Gastrocnemius medialis (tissue), 4 donors: ENCODE measurements at regions not wholly inside any gene's neighbourhood (a gene's known extent, or its start where the extent isn't known, plus 50 kb on each side); places are given as distances from the start of the nearest gene placed in this dataset.

Experiments
- POLR2A ChIP-seq, 2 donors: fragments of 450-650 bp; IDR thresholded peaks; one replicate each; pipeline ENCODE4 v1.6.1; 2017; ENCODE audit warnings: antibody characterized with exemption in 2 of 2, mild to moderate bottlenecking in 2 of 2, moderate library complexity in 2 of 2
- TF ChIP-seq, protein P1 (sequence below), 5 experiments: fragments of 450-650 bp in 3 of 5; fragments of 200-600 bp in 2 of 5; sonication (generic) in 2 of 5; IDR thresholded peaks in 4 of 5; conservative IDR thresholded peaks in 1 of 5; 1 replicate in 4 of 5; 2 replicates in 1 of 5; pipeline ENCODE4 v1.5.1; 2016 to 2019; ENCODE audit warnings: antibody characterized with exemption in 5 of 5, mild to moderate bottlenecking in 3 of 5, moderate library complexity in 3 of 5

DNA sequence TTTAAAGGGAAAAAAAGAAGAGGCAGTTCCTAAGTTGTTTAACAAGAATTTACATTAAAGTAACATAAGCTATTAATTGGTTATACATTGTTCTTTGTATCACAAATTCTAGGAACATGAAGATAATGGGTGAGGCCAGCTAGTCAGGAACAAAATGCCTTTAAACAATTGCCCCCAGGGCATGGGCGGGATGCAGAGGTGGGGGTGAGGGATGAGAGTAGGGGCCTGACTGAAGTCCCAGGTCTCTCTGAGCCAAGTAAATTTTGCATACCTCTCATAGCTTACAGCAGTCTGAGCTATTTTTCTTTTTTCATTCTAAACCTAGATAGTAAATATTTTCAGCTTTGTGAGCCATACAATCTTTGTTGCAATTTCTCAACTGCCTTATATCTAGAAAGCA lies 77.8 kb upstream of the RNU6-1 start:
- TF ChIP-seq, protein P1, sequence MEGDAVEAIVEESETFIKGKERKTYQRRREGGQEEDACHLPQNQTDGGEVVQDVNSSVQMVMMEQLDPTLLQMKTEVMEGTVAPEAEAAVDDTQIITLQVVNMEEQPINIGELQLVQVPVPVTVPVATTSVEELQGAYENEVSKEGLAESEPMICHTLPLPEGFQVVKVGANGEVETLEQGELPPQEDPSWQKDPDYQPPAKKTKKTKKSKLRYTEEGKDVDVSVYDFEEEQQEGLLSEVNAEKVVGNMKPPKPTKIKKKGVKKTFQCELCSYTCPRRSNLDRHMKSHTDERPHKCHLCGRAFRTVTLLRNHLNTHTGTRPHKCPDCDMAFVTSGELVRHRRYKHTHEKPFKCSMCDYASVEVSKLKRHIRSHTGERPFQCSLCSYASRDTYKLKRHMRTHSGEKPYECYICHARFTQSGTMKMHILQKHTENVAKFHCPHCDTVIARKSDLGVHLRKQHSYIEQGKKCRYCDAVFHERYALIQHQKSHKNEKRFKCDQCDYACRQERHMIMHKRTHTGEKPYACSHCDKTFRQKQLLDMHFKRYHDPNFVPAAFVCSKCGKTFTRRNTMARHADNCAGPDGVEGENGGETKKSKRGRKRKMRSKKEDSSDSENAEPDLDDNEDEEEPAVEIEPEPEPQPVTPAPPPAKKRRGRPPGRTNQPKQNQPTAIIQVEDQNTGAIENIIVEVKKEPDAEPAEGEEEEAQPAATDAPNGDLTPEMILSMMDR (IDR thresholded peaks at IDR 0.05 in 4 of 5, conservative IDR thresholded peaks at IDR 0.05 in 1 of 5) = no peak
- TF ChIP-seq POLR2A (IDR thresholded peaks at IDR 0.05) = no peak
